WTC11 (cell line): ENCODE measurements at regions not wholly inside any gene's neighbourhood (a gene's known extent, or its start where the extent isn't known, plus 50 kb on each side); places are given as distances from the start of the nearest gene placed in this dataset.

ENCODE experiments used
- ATAC-seq: fragments of 200-7000 bp; cut with Tn5 transposase; 2 replicates; pipeline ENCODE4 v1.10.0; 2021; ENCODE audit warnings: mild to moderate bottlenecking, moderate library complexity
- CTCF ChIA-PET: fragments of 300-600 bp; sonication (Branson Sonifier 250); formaldehyde crosslinking; loops from one replicate; lab custom pipeline; 2021; ENCODE audit warnings: antibody characterized with exemption; lab: Charles Lee
- POLR2A ChIA-PET: fragments of 350-600 bp; sonication (Branson Sonifier 250); formaldehyde crosslinking; loops from one replicate; lab custom pipeline; 2021; ENCODE audit warnings: antibody characterized with exemption; lab: Charles Lee
- DNase-seq: peaks from one replicate; pipeline ENCODE4 v3.0.0; 2021; ENCODE audit warnings: low spot score
- H3K27ac Mint-ChIP-seq: 2 replicates; pipeline ENCODE4 v1.8.0; 2021; ENCODE audit warnings: mixed read lengths
- H3K27me3 Mint-ChIP-seq: 2 replicates; pipeline ENCODE4 v1.8.0; 2021; ENCODE audit warnings: low read depth, mild to moderate bottlenecking, moderate library complexity, mixed read lengths
- H3K36me3 Mint-ChIP-seq: 2 replicates; pipeline ENCODE4 v1.8.0; 2021; ENCODE audit warnings: mixed read lengths
- H3K4me1 Mint-ChIP-seq: 2 replicates; pipeline ENCODE4 v1.8.0; 2022; ENCODE audit warnings: mixed read lengths
- H3K4me3 Mint-ChIP-seq: 2 replicates; pipeline ENCODE4 v1.8.0; 2021; ENCODE audit warnings: mild to moderate bottlenecking, moderate library complexity, mixed read lengths
- H3K9me3 Mint-ChIP-seq: 2 replicates; pipeline ENCODE4 v1.8.0; 2021; ENCODE audit warnings: mixed read lengths
- AFF4 ChIP-seq: sonication (generic); formaldehyde crosslinking; IDR thresholded peaks from 2 replicates; pipeline ENCODE4 v1.8.1; 2023; ENCODE audit warnings: mild to moderate bottlenecking, missing genetic modification reagents, borderline replicate concordance
- ATF2 ChIP-seq: sonication (generic); formaldehyde crosslinking; IDR thresholded peaks from 2 replicates; pipeline ENCODE4 v1.8.1; 2022; ENCODE audit warnings: low read depth, missing genetic modification reagents, borderline replicate concordance
- ERG ChIP-seq: fragments of 250-450 bp; sonication (Bioruptor Pico); IDR thresholded peaks from 2 replicates; pipeline ENCODE4 v1.8.0; 2021; ENCODE audit warnings: mild to moderate bottlenecking
- ESRRA ChIP-seq: sonication (generic); formaldehyde crosslinking; IDR thresholded peaks from 2 replicates; pipeline ENCODE4 v1.8.1; 2022; ENCODE audit warnings: mild to moderate bottlenecking, missing genetic modification reagents, borderline replicate concordance
- HMGA2 ChIP-seq: fragments of 250-450 bp; sonication (Bioruptor Pico); IDR thresholded peaks from 2 replicates; pipeline ENCODE4 v1.4.0; 2021; ENCODE audit warnings: mild to moderate bottlenecking, moderate library complexity
- NFYB ChIP-seq: sonication (generic); formaldehyde crosslinking; conservative IDR thresholded peaks from 2 replicates; pipeline ENCODE4 v1.8.0; 2022; ENCODE audit warnings: low read depth, missing genetic modification reagents
- NR3C1 ChIP-seq: sonication (generic); formaldehyde crosslinking; conservative IDR thresholded peaks from 2 replicates; pipeline ENCODE4 v1.8.1; 2023; ENCODE audit warnings: low read depth, mild to moderate bottlenecking, missing genetic modification reagents
- PRRX2 ChIP-seq: fragments of 250-450 bp; sonication (Bioruptor Pico); IDR thresholded peaks from 2 replicates; pipeline ENCODE4 v1.8.0; 2021; ENCODE audit warnings: mild to moderate bottlenecking
- RELA ChIP-seq: sonication (generic); formaldehyde crosslinking; IDR thresholded peaks from 2 replicates; pipeline ENCODE4 v1.8.1; 2022; ENCODE audit warnings: missing genetic modification reagents, mild to moderate bottlenecking, borderline replicate concordance
- ZBTB43 ChIP-seq: sonication (generic); formaldehyde crosslinking; IDR thresholded peaks from 2 replicates; pipeline ENCODE4 v1.8.1; 2023; ENCODE audit warnings: mild to moderate bottlenecking, missing genetic modification reagents
- ZNF232 ChIP-seq: sonication (generic); formaldehyde crosslinking; IDR thresholded peaks from 2 replicates; pipeline ENCODE4 v1.8.0; 2022; ENCODE audit warnings: mild to moderate bottlenecking, missing genetic modification reagents
- ZSCAN18 ChIP-seq: fragments of 250-450 bp; sonication (Bioruptor Pico); IDR thresholded peaks from 2 replicates; pipeline ENCODE4 v2.1.2; 2022; ENCODE audit warnings: mild to moderate bottlenecking, moderate library complexity
- TF ChIP-seq, protein P1 (sequence below): sonication (generic); formaldehyde crosslinking; IDR thresholded peaks from 2 replicates; pipeline ENCODE4 v1.8.1; 2022; ENCODE audit warnings: mild to moderate bottlenecking, moderate library complexity, missing genetic modification reagents
- TF ChIP-seq, protein P2 (sequence below): sonication (generic); formaldehyde crosslinking; IDR thresholded peaks from 2 replicates; pipeline ENCODE4 v1.8.1; 2023; ENCODE audit warnings: mild to moderate bottlenecking, missing genetic modification reagents, moderate library complexity
- TF ChIP-seq, protein P3 (sequence below): sonication (generic); formaldehyde crosslinking; IDR thresholded peaks from 2 replicates; pipeline ENCODE4 v1.8.1; 2023; ENCODE audit warnings: mild to moderate bottlenecking, missing genetic modification reagents, moderate library complexity
- TF ChIP-seq, protein P4 (sequence below): sonication (generic); formaldehyde crosslinking; IDR thresholded peaks from 2 replicates; pipeline ENCODE4 v1.8.1; 2022; ENCODE audit warnings: missing genetic modification reagents, borderline replicate concordance
- TF ChIP-seq, protein P5 (sequence below): sonication (generic); formaldehyde crosslinking; IDR thresholded peaks from 2 replicates; pipeline ENCODE4 v1.8.0; 2023; ENCODE audit warnings: mild to moderate bottlenecking, missing genetic modification reagents

- TF ChIP-seq, protein P1, sequence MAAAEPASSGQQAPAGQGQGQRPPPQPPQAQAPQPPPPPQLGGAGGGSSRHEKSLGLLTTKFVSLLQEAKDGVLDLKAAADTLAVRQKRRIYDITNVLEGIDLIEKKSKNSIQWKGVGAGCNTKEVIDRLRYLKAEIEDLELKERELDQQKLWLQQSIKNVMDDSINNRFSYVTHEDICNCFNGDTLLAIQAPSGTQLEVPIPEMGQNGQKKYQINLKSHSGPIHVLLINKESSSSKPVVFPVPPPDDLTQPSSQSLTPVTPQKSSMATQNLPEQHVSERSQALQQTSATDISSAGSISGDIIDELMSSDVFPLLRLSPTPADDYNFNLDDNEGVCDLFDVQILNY = no peak
- no peak for TF ChIP-seq NFYB
- TF ChIP-seq, protein P2, sequence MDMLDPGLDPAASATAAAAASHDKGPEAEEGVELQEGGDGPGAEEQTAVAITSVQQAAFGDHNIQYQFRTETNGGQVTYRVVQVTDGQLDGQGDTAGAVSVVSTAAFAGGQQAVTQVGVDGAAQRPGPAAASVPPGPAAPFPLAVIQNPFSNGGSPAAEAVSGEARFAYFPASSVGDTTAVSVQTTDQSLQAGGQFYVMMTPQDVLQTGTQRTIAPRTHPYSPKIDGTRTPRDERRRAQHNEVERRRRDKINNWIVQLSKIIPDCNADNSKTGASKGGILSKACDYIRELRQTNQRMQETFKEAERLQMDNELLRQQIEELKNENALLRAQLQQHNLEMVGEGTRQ (CRISPR knock-in tag) = no peak
- no peak for TF ChIP-seq ZNF232
- TF ChIP-seq, protein P3, sequence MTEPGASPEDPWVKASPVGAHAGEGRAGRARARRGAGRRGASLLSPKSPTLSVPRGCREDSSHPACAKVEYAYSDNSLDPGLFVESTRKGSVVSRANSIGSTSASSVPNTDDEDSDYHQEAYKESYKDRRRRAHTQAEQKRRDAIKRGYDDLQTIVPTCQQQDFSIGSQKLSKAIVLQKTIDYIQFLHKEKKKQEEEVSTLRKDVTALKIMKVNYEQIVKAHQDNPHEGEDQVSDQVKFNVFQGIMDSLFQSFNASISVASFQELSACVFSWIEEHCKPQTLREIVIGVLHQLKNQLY (CRISPR knock-in tag) = no peak
- TF ChIP-seq ATF2 (CRISPR knock-in tag) = no peak
- no peak for TF ChIP-seq ERG (CRISPR knock-in tag)
- no peak for TF ChIP-seq PRRX2 (CRISPR knock-in tag)
- no peak for TF ChIP-seq AFF4
Observed at GRCh38 chr5:27639005-27639612, 600.7 kb upstream of the CDH9 start (continued).

DNA sequence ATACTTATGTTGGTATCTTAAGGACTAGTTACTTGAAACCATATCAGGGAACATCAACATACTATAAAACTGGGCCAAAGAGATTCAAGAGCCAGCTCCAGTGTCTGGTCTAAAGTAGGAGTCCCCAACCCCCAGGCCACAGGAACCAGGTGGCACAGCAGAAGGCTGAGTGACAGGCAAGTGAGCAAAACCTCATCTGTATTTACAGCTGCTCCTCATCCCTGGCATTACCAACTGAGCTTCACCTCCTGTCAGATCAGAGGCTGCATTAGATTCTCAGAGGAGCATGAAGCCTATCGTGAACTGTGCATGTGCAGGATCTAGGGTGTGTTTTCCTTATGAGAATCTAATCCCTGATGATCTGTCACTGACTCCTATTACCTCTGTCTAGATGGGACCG, 581.6 kb upstream of the CDH9 start:
- Mint-ChIP-seq H3K27ac (no peak overlapping the region), H3K36me3 (peaks cover 9% of the 10 kb centered on the region), H3K4me1 (peaks cover 2% of the 10 kb centered on the region; the same call in 1 of the 2 replicates), H3K9me3 (peaks cover 26% of the 10 kb centered on the region), H3K4me3 (no peak overlapping the region), H3K27me3 (no peaks in the 10 kb centered on the region)
- CTCF ChIA-PET = no interaction called here
- ATAC-seq (no peak), DNase-seq (no peak)
- POLR2A ChIA-PET = no interaction called here
- no peak for TF ChIP-seq HMGA2
- no peak for TF ChIP-seq NR3C1 (CRISPR knock-in tag)
- no peak for TF ChIP-seq RELA (CRISPR knock-in tag)
- no peak for TF ChIP-seq ESRRA (CRISPR knock-in tag)
- TF ChIP-seq, protein P4, sequence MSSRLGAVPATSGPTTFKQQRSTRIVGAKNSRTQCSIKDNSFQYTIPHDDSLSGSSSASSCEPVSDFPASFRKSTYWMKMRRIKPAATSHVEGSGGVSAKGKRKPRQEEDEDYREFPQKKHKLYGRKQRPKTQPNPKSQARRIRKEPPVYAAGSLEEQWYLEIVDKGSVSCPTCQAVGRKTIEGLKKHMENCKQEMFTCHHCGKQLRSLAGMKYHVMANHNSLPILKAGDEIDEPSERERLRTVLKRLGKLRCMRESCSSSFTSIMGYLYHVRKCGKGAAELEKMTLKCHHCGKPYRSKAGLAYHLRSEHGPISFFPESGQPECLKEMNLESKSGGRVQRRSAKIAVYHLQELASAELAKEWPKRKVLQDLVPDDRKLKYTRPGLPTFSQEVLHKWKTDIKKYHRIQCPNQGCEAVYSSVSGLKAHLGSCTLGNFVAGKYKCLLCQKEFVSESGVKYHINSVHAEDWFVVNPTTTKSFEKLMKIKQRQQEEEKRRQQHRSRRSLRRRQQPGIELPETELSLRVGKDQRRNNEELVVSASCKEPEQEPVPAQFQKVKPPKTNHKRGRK (CRISPR knock-in tag) = no peak
- TF ChIP-seq ERG (CRISPR knock-in tag) = no peak
- TF ChIP-seq, protein P5, sequence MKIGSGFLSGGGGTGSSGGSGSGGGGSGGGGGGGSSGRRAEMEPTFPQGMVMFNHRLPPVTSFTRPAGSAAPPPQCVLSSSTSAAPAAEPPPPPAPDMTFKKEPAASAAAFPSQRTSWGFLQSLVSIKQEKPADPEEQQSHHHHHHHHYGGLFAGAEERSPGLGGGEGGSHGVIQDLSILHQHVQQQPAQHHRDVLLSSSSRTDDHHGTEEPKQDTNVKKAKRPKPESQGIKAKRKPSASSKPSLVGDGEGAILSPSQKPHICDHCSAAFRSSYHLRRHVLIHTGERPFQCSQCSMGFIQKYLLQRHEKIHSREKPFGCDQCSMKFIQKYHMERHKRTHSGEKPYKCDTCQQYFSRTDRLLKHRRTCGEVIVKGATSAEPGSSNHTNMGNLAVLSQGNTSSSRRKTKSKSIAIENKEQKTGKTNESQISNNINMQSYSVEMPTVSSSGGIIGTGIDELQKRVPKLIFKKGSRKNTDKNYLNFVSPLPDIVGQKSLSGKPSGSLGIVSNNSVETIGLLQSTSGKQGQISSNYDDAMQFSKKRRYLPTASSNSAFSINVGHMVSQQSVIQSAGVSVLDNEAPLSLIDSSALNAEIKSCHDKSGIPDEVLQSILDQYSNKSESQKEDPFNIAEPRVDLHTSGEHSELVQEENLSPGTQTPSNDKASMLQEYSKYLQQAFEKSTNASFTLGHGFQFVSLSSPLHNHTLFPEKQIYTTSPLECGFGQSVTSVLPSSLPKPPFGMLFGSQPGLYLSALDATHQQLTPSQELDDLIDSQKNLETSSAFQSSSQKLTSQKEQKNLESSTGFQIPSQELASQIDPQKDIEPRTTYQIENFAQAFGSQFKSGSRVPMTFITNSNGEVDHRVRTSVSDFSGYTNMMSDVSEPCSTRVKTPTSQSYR (CRISPR knock-in tag) = no peak
- no peak for TF ChIP-seq ZBTB43 (CRISPR knock-in tag)
- TF ChIP-seq NFYB = no peak
- TF ChIP-seq ZSCAN18 (CRISPR knock-in tag) = no peak
